Epithelial cell of prostate (primary cell): ENCODE measurements at regions not wholly inside any gene's neighbourhood (a gene's known extent, or its start where the extent isn't known, plus 50 kb on each side); places are given as distances from the start of the nearest gene placed in this dataset.
"Not testable (repeated sequence)": the region's sequence is repeated elsewhere in the genome, so short reads cannot be mapped to it uniquely, and the experiment has no call there.

Experiments
- DNase-seq: peaks from one replicate; pipeline ENCODE4 v3.0.0-alpha.2; 2011; ENCODE audit warnings: low read depth, low spot score
- H3K27ac ChIP-seq: fragments of 450-650 bp; 2 replicates; pipeline ENCODE4 v1.5.1; 2017; ENCODE audit warnings: mild to moderate bottlenecking

GRCh38 chr10:8326396-8327139 is 272.1 kb downstream of the GATA3 start:
- DNase-seq = no peak
- H3K27ac ChIP-seq = no peak overlapping the region

DNA sequence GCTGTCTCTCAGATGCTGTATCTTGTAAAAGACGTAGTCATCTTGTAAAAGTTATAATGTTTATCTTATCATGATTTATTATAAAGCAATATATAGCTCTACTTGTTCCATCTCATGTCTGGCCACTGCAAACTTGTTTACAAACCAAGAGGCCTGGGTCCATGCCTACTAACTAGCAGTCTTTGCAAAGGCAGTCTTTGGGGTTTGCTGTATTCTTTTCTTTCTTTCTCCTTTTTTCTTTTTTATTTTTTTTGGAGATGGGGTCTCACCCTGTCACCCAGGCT is 272.6 kb downstream of the GATA3 start:
- H3K27ac ChIP-seq = no peak overlapping the region
- no peak for DNase-seq

GRCh38 chr10:8331387-8331786 is 276.9 kb downstream of the GATA3 start:
- DNase-seq = no peak

DNA sequence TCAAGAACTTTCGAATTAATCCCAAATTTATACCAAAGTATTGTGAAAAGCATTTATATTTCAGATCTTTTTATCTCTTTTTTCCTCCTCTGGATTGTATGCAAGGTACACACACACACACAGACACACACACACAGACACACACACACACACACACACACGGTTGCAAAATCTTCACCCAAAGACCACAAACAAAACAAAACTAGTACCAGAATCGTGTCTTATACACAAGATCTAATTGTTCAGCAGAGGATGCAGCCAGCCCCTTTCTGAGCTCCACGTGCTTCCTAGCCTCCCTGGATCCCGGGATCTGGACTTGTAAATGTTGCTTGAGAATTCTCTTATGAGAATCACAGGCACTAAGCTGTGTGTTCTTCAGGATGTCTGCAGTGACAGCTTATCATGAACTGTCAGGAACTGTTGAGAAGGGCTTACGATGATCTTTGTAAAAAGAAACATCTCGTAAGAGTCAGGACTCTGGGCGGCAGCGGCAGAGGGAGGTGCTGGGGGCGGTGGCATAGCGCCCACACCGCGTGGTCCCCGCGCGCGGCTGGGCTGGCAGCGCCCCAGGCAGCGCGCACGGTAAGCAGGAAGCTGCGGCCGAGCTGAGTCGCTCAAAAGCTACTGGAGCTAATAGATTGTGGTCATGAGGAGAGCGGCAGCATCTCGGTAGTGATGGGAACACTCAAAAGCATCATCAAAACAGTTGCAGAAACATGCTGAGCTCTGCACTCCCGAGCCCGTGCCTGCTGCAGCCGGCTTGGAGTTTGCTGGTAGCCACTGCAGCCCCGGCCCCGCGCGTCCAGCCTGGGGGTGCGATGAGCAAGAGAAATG is 277.6 kb downstream of the GATA3 start:
- H3K27ac ChIP-seq = no peak overlapping the region
- peak; percentile 26 for DNase-seq

More at GRCh38 chr10:8331387-8331786, 276.9 kb downstream of the GATA3 start:
- no peak overlapping the region for H3K27ac ChIP-seq

DNA sequence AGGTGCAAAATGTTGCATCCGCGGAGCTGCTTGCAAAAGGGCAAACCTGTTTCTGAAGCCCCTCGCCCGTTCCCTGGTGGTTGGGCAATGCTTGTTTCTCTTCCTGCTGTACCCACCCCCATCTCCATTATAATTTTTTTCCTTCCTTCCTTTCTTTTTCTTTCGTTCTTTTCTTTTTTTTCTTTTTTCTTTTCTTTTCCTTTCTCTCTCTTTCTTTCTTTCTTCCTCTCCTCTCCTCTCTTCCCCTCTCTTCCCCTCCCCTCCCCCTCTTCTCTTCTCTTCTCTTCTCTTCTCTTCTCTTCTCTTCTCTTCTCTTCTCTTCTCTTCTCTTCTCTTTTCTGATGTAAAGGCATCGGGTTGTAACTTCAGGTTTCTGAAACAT is 278.2 kb downstream of the GATA3 start:
- no peak overlapping the region for H3K27ac ChIP-seq
- DNase-seq = no peak

- no peak overlapping the region for H3K27ac ChIP-seq
- no peak for DNase-seq
Measured at GRCh38 chr10:8334631-8335030, 280.1 kb downstream of the GATA3 start.

GRCh38 chr10:8336629-8337331 is 282.3 kb downstream of the GATA3 start:
- H3K27ac ChIP-seq = no peak overlapping the region
- DNase-seq = no peak

DNA sequence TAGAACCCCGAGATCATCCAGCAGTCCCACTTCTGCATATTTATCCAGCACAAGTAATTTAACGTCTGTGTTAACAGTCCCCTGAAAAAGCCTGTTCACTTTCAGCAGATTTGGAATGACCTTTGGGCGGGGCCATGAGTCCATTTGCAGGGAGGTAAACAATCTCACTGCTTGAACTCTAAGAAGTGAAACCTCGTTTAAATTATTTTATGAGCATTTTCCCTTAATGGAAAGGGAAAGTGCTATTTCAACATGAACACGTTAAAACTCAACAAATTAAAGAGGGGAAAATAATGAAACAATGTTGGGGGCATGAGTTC is 282.8 kb downstream of the GATA3 start:
- H3K27ac ChIP-seq = no peak overlapping the region
- DNase-seq = no peak

GRCh38 chr10:8338177-8338766 is 283.8 kb downstream of the GATA3 start:
- DNase-seq = no peak
- H3K27ac ChIP-seq = no peak overlapping the region

GRCh38 chr10:8344756-8345155 is 290.3 kb downstream of the GATA3 start:
- no peak overlapping the region for H3K27ac ChIP-seq
- no peak for DNase-seq

DNA sequence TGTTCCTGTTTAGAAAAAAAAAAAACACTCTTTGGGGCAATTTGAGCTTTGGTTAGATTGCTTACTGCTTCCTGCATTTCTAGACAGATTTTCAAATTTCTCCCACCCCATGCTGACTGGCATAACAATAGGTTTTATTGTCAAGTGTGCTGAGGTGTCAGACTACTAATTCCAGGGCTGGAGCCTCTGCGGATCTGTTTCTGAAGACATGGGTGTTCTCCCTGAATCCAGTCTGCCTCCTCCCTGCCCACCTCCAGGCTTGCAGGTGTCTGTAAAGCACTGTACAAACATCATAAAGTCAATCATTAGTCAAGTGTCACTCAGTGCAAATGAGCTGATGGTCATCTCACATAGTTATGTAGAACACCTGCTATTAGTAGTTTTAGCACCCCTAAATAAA is 292.4 kb downstream of the GATA3 start:
- DNase-seq = no peak
- H3K27ac ChIP-seq = no peak overlapping the region

- not testable (repeated sequence) for H3K27ac ChIP-seq, DNase-seq
Measured at GRCh38 chr10:8347614-8348013, 293.1 kb downstream of the GATA3 start.

DNA sequence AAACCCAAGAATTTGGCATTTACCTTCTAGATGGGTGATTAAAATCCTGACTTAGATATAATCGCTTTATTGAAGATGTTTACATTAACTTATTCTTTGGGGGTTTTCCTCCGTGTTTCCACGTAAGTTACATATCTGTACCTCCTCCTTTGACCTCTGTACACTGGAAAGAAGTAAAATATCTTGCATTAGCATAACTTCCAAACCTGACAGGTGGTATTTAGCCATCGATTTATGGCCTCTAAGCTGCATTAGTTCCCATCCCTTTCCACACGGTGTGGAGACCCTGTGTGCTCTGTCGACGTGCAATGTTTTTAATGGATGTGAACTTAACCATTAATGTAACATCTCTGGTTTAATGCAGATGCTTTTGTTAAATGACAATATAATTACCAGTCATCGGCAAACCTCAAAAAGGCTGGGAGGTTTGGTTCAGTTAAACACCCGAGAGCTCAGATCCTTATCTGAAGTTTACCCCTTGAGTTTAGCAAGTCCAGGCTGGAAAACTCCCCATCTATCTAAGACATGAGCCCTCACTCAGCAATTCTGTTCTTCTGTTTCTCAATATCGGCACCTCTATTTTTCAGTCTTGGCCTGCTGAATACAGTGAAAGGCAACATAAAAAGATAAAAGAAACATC is 295.2 kb downstream of the GATA3 start:
- no peak overlapping the region for H3K27ac ChIP-seq
- DNase-seq = peak; percentile 6

- no peak overlapping the region for H3K27ac ChIP-seq
- DNase-seq = no peak
Measured at GRCh38 chr10:8350250-8350967, 295.9 kb downstream of the GATA3 start.

DNA sequence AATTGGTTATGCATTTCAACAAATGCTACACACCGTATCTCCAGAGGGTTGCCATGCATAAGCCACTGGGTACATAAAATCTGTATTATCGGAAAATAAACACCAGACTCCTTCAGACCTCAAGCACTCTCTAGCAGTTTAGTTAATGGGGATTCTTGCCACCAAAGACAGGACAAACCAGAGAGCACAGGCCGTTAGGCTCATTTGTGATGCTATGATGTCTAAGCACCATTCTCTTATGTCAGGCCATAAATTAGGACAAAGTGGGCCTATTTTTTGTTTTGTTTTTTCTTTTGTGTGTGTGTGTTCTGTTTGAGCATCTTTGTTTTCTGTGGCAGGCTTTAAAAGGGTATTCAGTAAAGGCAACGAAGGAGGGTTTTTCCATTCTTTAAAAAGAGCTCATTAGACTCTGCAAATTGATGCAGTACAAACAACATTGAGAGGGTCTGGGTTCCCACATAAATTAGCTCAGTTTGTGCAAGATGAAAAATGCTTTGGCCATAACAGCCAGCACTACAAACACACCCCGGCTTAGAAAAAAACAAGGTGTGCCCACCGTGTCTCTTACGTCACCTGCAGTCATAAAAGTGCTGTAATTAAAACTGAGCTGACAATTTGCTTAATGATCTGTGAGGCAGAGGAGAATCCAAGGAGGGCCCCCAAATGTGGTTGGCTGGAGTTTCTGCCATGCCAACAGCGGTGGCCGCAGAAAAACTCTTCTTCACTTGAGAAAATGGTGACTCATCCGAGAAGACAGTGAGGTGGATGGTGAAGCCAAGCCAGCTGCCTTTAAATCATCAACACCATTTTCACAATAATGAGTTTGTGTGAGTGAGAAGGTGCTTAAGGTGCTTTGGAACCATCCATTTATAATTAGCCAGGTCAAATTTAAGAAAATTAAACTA is 297.9 kb downstream of the GATA3 start:
- H3K27ac ChIP-seq = no peak overlapping the region

GRCh38 chr10:8356283-8356682 is 301.8 kb downstream of the GATA3 start:
- DNase-seq = no peak
- H3K27ac ChIP-seq = no peak overlapping the region

More for the DNA sequence above, 297.9 kb downstream of the GATA3 start:
- no peak for DNase-seq

GRCh38 chr10:8359467-8359866 is 305.0 kb downstream of the GATA3 start:
- DNase-seq = no peak
- no peak overlapping the region for H3K27ac ChIP-seq

GRCh38 chr10:8360365-8360764 is 305.9 kb downstream of the GATA3 start:
- no peak for DNase-seq
- no peak overlapping the region for H3K27ac ChIP-seq
